ENCODE measurements at regions not wholly inside any gene's neighbourhood (a gene's known extent, or its start where the extent isn't known, plus 50 kb on each side); places are given as distances from the start of the nearest gene placed in this dataset.

- no peak for DNase-seq (ENCODE audit: low spot score)
Observed at GRCh38 chr4:23539969-23540569, 349.8 kb downstream of the PPARGC1A start.

GRCh38 chr4:23533859-23534258 lies 356.0 kb downstream of the PPARGC1A start:
- DNase-seq (ENCODE audit: low spot score) = no peak

- DNase-seq (ENCODE audit: low spot score) = no peak
Observed at GRCh38 chr4:23516716-23517115, 373.1 kb downstream of the PPARGC1A start.

GRCh38 chr4:23504083-23504482 lies 385.8 kb downstream of the PPARGC1A start:
- DNase-seq (ENCODE audit: low spot score) = no peak

- no peak for DNase-seq (ENCODE audit: low spot score)
Observed at GRCh38 chr4:23500894-23501449, 388.9 kb downstream of the PPARGC1A start.

- DNase-seq (ENCODE audit: low spot score) = no peak
Observed at GRCh38 chr4:23485801-23486200, 404.0 kb downstream of the PPARGC1A start.

GRCh38 chr4:23484689-23485088 lies 405.2 kb downstream of the PPARGC1A start:
- no peak for DNase-seq (ENCODE audit: low spot score)

- DNase-seq (ENCODE audit: low spot score) = no peak
Observed at GRCh38 chr4:23483320-23483960, 406.4 kb downstream of the PPARGC1A start.

- no peak for DNase-seq (ENCODE audit: low spot score)
Observed at GRCh38 chr4:23481566-23481965, 408.3 kb downstream of the PPARGC1A start.

- DNase-seq (ENCODE audit: low spot score) = no peak
Observed at GRCh38 chr4:23477905-23478304, 411.9 kb downstream of the PPARGC1A start.

- DNase-seq (ENCODE audit: low spot score) = no peak
Observed at GRCh38 chr4:23476515-23477090, 413.2 kb downstream of the PPARGC1A start.

- DNase-seq (ENCODE audit: low spot score) = no peak
Observed at GRCh38 chr4:23463071-23463470, 426.8 kb downstream of the PPARGC1A start.

GRCh38 chr4:23458054-23458453 lies 431.8 kb downstream of the PPARGC1A start:
- DNase-seq (ENCODE audit: low spot score) = no peak

- DNase-seq (ENCODE audit: low spot score) = no peak
Observed at GRCh38 chr4:23456864-23457263, 433.0 kb downstream of the PPARGC1A start.

GRCh38 chr4:23455456-23456158 lies 434.2 kb downstream of the PPARGC1A start:
- DNase-seq (ENCODE audit: low spot score) = peak; percentile 37

GRCh38 chr4:23441530-23442069 lies 448.2 kb downstream of the PPARGC1A start:
- no peak for DNase-seq (ENCODE audit: low spot score)

GRCh38 chr4:23438764-23439163 lies 451.1 kb downstream of the PPARGC1A start:
- DNase-seq (ENCODE audit: low spot score) = no peak

- no peak for DNase-seq (ENCODE audit: low spot score)
Observed at GRCh38 chr4:23429497-23429896, 460.4 kb downstream of the PPARGC1A start.

GRCh38 chr4:23425570-23425969 lies 464.3 kb downstream of the PPARGC1A start:
- no peak for DNase-seq (ENCODE audit: low spot score)

GRCh38 chr4:23423540-23423939 lies 466.3 kb downstream of the PPARGC1A start:
- no peak for DNase-seq (ENCODE audit: low spot score)

- no peak for DNase-seq (ENCODE audit: low spot score)
Observed at GRCh38 chr4:23422878-23423277, 467.0 kb downstream of the PPARGC1A start.

GRCh38 chr4:23413631-23414030 lies 476.2 kb downstream of the PPARGC1A start:
- DNase-seq (ENCODE audit: low spot score) = no peak

Measured in HT-29 (cell line).